GM12873 (cell line): ENCODE measurements at regions not wholly inside any gene's neighbourhood (a gene's known extent, or its start where the extent isn't known, plus 50 kb on each side); places are given as distances from the start of the nearest gene placed in this dataset.

ENCODE experiments used
- TF ChIP-seq, protein P1 (sequence below): IDR thresholded peaks from 2 replicates; pipeline ENCODE4 v1.5.1; 2012; ENCODE audit warnings: low read depth, mild to moderate bottlenecking, moderate library complexity, low read length, control low read depth; ENCODE audit not compliant: insufficient read depth; ENCODE audit errors: missing control alignments

DNA sequence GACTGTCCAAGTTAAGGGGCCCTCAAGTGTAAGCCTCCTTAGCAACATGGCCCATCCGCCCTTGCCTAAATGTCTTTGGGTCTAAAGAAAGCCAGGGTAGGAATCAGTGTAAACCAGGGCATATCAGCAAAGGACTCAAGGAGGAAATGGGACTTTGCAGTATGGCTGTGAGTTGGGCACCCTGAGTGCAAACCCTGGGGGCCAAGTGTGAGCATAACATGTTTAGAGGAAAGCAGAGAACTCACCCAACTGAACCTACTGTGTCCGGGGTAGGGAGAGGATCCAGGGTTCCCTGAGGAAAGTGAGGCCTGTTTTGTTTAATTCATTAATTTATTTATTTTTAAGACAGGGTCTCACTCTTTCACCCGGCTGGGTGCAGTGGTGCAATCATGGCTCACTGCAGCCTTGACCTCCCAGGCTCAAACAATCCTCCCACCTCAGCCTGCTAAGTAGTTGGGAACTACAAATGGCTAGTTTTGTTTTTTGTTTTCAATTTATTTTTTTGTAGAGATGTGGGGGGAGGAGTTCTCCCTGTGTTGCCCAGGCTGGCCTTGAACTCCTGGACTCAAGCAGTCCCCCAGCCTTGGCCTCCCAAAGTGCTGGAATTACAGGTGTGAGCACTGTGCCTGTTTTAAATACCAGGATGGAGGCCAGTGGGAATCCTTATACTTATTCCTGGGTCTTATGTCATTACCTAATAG, 51.0 kb upstream of the ACTR3 start:
- TF ChIP-seq, protein P1, sequence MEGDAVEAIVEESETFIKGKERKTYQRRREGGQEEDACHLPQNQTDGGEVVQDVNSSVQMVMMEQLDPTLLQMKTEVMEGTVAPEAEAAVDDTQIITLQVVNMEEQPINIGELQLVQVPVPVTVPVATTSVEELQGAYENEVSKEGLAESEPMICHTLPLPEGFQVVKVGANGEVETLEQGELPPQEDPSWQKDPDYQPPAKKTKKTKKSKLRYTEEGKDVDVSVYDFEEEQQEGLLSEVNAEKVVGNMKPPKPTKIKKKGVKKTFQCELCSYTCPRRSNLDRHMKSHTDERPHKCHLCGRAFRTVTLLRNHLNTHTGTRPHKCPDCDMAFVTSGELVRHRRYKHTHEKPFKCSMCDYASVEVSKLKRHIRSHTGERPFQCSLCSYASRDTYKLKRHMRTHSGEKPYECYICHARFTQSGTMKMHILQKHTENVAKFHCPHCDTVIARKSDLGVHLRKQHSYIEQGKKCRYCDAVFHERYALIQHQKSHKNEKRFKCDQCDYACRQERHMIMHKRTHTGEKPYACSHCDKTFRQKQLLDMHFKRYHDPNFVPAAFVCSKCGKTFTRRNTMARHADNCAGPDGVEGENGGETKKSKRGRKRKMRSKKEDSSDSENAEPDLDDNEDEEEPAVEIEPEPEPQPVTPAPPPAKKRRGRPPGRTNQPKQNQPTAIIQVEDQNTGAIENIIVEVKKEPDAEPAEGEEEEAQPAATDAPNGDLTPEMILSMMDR, result peak; percentile 14

DNA sequence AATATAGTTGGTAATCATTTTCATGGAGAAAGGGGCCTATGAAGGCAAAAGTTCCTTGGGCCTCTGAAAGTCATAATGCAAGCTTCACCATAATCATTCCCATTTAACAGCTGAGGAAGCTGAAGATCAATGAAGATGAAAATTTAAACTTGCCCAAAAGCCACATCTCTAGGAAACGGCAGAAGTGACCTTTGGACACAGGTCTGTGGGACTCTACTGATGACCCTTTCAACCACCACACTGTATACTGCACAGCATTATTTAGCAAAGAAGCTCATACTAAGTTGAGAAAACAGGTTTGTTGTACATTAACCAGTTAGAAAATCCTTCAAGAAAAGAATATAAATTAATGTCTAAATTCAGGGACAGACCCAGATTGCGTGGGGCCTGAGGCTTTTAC, 51.6 kb upstream of the ACTR3 start:
- TF ChIP-seq, protein P1, result no peak

DNA sequence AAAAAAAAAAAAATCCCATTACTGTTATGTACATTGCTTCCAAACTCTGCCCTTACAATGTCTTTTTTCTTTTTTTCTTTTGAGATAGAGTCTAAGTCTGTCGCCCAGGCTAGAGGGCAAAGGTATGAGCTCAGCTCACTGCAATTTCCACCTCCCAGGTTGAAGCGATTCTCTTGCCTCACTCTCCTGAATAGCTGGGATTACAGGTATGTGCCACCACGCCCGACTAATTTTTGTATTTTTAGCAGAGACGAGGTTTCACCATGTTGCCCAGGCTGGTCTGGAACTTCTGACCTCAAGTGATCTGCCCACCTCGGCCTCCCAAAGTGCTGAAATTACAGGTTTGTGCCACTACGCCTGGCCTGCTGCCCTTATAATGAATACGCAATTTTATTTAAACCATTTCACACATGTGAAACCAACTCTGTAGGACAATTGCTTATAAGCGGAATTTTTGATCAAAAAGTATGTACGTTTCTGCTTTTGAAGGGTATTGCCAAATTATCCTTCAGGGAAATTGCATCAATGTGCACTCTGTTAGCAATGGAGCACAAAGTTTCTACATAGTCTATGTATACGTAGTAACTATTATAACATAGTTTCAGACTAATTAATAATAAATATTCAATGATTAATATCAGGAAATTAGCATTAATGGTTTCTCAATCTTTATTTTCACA, 55.7 kb upstream of the ACTR3 start:
- TF ChIP-seq, protein P1, result no peak

GRCh38 chr2:113832795-113833290, 57.0 kb upstream of the ACTR3 start:
- TF ChIP-seq, protein P1, result no peak

DNA sequence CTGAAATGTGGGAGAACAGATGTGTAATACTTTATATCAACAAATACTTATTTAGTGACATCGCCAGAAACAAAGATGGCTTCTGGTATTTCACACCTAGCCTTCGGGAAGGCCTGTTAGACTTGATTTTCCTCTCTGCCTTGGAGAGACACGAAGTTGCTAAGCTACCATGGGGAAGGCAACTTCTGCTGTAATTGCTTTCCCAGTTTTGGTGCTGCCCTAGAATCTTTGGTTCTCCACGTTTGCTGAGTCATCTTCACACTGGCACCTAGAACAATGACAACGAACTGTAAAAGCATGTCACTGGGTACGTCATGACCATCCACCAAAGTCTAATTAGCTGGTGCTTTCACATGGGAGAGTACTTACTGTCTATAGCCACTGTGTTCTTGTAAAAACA, 58.7 kb upstream of the ACTR3 start:
- TF ChIP-seq, protein P1, result no peak

DNA sequence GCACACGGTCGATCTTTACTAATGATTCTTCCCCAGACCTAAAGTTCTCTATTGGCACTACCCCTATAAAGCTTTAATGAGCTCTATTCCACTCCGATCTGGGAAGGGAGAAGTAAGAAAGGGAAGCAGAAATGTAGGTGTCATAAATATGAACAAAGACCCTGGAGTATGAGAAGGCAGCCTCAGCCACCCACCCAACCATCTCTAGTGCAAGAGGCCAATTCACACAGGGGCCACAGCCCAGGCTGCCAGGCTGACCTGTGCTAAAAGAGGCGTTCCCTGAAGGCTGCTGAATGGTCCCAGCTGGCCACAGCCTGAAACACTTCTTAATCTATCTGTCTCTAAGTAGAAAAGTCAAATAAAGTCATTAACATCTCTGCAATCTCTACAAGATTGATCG, 60.1 kb upstream of the ACTR3 start:
- TF ChIP-seq, protein P1, result no peak

GRCh38 chr2:113829270-113829669, 60.6 kb upstream of the ACTR3 start:
- TF ChIP-seq, protein P1, result no peak
